CD14-positive monocyte (primary cell): ENCODE measurements at regions not wholly inside any gene's neighbourhood (a gene's known extent, or its start where the extent isn't known, plus 50 kb on each side); places are given as distances from the start of the nearest gene placed in this dataset.

Experiments
- DNase-seq, 3 donors: peaks; one replicate each; pipeline ENCODE4 v3.0.0-alpha.2; 2011 to 2022
- H2AFZ ChIP-seq: 2 replicates; pipeline ENCODE4 v1.6.0; 2012; ENCODE audit warnings: mild to moderate bottlenecking, low read depth, low read length, inconsistent platforms; ENCODE audit not compliant: insufficient read depth, poor library complexity, severe bottlenecking
- H3K27ac ChIP-seq, 2 donors: 1 replicate in 1 of 2; 2 replicates in 1 of 2; pipeline ENCODE4 v1.5.1; 2012 to 2013; ENCODE audit warnings: low read length in 2 of 2, control low read depth in 1 of 2, inconsistent platforms in 1 of 2, low read depth in 1 of 2, mild to moderate bottlenecking in 1 of 2
- H3K27me3 ChIP-seq, 2 donors: one replicate each; pipeline versions ENCODE4 v1.6.0 to v1.6.1; 2011 to 2013; ENCODE audit warnings: low read length in 2 of 2; ENCODE audit not compliant: control insufficient read depth in 2 of 2, insufficient read depth in 2 of 2
- H3K36me3 ChIP-seq, 2 donors: replicated peaks in 1 of 2; 1 replicate in 1 of 2; 2 replicates in 1 of 2; pipeline versions ENCODE4 v1.5.1 to v1.6.1; 2012 to 2013; ENCODE audit warnings: low read length in 2 of 2, control low read depth in 1 of 2, inconsistent platforms in 1 of 2, mild to moderate bottlenecking in 1 of 2; ENCODE audit not compliant: insufficient read depth in 2 of 2, control insufficient read depth in 1 of 2
- H3K4me1 ChIP-seq, 2 donors: 1 replicate in 1 of 2; 2 replicates in 1 of 2; pipeline versions ENCODE4 v1.5.1 to v1.6.1; 2012 to 2013; ENCODE audit warnings: low read length in 2 of 2, control low read depth in 1 of 2, inconsistent platforms in 1 of 2, mild to moderate bottlenecking in 1 of 2, moderate library complexity in 1 of 2; ENCODE audit not compliant: insufficient read depth in 2 of 2, control insufficient read depth in 1 of 2
- H3K4me2 ChIP-seq: replicated peaks from 2 replicates; pipeline ENCODE3; 2012; ENCODE audit warnings: low read length, moderate library complexity, mild to moderate bottlenecking; ENCODE audit not compliant: poor library complexity, severe bottlenecking; ENCODE audit errors: extremely low read depth
- H3K4me3 ChIP-seq, 3 experiments: fragments of 200-600 bp in 1 of 3; sonication (generic) in 1 of 3; replicated peaks in 1 of 3; 1 replicate in 2 of 3; 2 replicates in 1 of 3; pipeline ENCODE4 v1.5.1; 2011 to 2013; ENCODE audit warnings: low read length in 3 of 3, mild to moderate bottlenecking in 3 of 3, control low read depth in 2 of 3, low read depth in 2 of 3, inconsistent platforms in 1 of 3, moderate library complexity in 1 of 3
- H3K79me2 ChIP-seq: 2 replicates; pipeline ENCODE4 v1.6.0; 2012; ENCODE audit warnings: mild to moderate bottlenecking, control low read depth, inconsistent platforms, low read length, moderate library complexity; ENCODE audit not compliant: insufficient read depth
- H3K9ac ChIP-seq: 2 replicates; pipeline ENCODE4 v1.6.0; 2017; ENCODE audit warnings: low read length, mild to moderate bottlenecking; ENCODE audit not compliant: insufficient read depth, poor library complexity, severe bottlenecking
- H3K9me3 ChIP-seq, 2 donors: replicated peaks in 1 of 2; 1 replicate in 1 of 2; 2 replicates in 1 of 2; pipeline versions ENCODE4 v1.5.1 to v1.6.1; 2012 to 2013; ENCODE audit warnings: low read length in 2 of 2, control low read depth in 1 of 2; ENCODE audit not compliant: control insufficient read depth in 1 of 2, insufficient read depth in 1 of 2
- H4K20me1 ChIP-seq: 2 replicates; pipeline ENCODE4 v1.6.0; 2012; ENCODE audit warnings: mild to moderate bottlenecking, low read length, control low read depth, moderate library complexity; ENCODE audit not compliant: insufficient read depth
- H3K27ac Mint-ChIP-seq, 7 donors: one replicate each; pipeline ENCODE4 v1.8.0; 2020; ENCODE audit warnings: mild to moderate bottlenecking in 7 of 7, mixed read lengths in 7 of 7, moderate library complexity in 6 of 7, inconsistent platforms in 2 of 7
- H3K27me3 Mint-ChIP-seq, 3 donors: one replicate each; pipeline ENCODE4 v1.8.0; 2021 to 2022; ENCODE audit warnings: low read depth in 3 of 3, mild to moderate bottlenecking in 3 of 3, mixed read lengths in 3 of 3, moderate library complexity in 3 of 3, inconsistent platforms in 1 of 3
- H3K36me3 Mint-ChIP-seq, 2 donors: one replicate each; pipeline ENCODE4 v1.8.0; 2020; ENCODE audit warnings: mixed read lengths in 2 of 2, inconsistent platforms in 1 of 2, mild to moderate bottlenecking in 1 of 2
- H3K4me1 Mint-ChIP-seq: one replicate; pipeline ENCODE4 v1.8.0; 2020; ENCODE audit warnings: mild to moderate bottlenecking, mixed read lengths
- H3K4me3 Mint-ChIP-seq, 2 donors: one replicate each; pipeline ENCODE4 v1.8.0; 2020; ENCODE audit warnings: mild to moderate bottlenecking in 2 of 2, mixed read lengths in 2 of 2, moderate library complexity in 1 of 2
- H3K9me3 Mint-ChIP-seq, 7 donors: one replicate each; pipeline ENCODE4 v1.8.0; 2020 to 2022; ENCODE audit warnings: mixed read lengths in 7 of 7, mild to moderate bottlenecking in 6 of 7, moderate library complexity in 6 of 7, inconsistent platforms in 2 of 7
- WGBS: methylation state at CpG from one replicate; pipeline ENCODE4 v1.1.5; 2013; ENCODE audit warnings: missing lambda C conversion rate; ENCODE audit not compliant: insufficient coverage; 5-methylcytosine and 5-hydroxymethylcytosine counted together
- intact Hi-C, 2 donors: fragments of 100-400 bp; cut with micrococcal nuclease; formaldehyde crosslinking; loops; one replicate each; pipeline versions ENCODE4 v1.15.0 to v1.15.1; 2023
- TF ChIP-seq, protein P1 (sequence below): fragments of 200-600 bp; IDR thresholded peaks from one replicate; pipeline ENCODE4 v1.8.0; 2022; ENCODE audit warnings: antibody characterized with exemption, mild to moderate bottlenecking

GRCh38 chr13:86892330-86892729 lies 778.8 kb upstream of the SLITRK5 start:
- intact Hi-C loops, result no loop called here
- no peak for DNase-seq
- Mint-ChIP-seq H3K27me3 (no peaks in the 10 kb centered on the region), H3K27ac (no peak overlapping the region), H3K9me3 (peaks cover 0 to 16% (median 9%) of the 10 kb centered on the region in 7 donors), H3K4me1 (no peaks in the 10 kb centered on the region), H3K4me3 (no peak overlapping the region), H3K36me3 (no peaks in the 10 kb centered on the region)
- no peaks in the 10 kb centered on the region for H3K79me2 ChIP-seq
- no CpG with 5 or more reads among the region's 3 CpGs for WGBS
- H3K9ac ChIP-seq, result no peak overlapping the region
- no peak overlapping the region for H3K4me3 ChIP-seq
- no peaks in the 10 kb centered on the region for H3K27me3 ChIP-seq
- no peak overlapping the region for H2AFZ ChIP-seq
- TF ChIP-seq, protein P1, sequence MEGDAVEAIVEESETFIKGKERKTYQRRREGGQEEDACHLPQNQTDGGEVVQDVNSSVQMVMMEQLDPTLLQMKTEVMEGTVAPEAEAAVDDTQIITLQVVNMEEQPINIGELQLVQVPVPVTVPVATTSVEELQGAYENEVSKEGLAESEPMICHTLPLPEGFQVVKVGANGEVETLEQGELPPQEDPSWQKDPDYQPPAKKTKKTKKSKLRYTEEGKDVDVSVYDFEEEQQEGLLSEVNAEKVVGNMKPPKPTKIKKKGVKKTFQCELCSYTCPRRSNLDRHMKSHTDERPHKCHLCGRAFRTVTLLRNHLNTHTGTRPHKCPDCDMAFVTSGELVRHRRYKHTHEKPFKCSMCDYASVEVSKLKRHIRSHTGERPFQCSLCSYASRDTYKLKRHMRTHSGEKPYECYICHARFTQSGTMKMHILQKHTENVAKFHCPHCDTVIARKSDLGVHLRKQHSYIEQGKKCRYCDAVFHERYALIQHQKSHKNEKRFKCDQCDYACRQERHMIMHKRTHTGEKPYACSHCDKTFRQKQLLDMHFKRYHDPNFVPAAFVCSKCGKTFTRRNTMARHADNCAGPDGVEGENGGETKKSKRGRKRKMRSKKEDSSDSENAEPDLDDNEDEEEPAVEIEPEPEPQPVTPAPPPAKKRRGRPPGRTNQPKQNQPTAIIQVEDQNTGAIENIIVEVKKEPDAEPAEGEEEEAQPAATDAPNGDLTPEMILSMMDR, result no peak
- H3K4me2 ChIP-seq, result no peak overlapping the region
- H3K36me3 ChIP-seq, result no peaks in the 10 kb centered on the region
- no peaks in the 10 kb centered on the region for H3K4me1 ChIP-seq
- H3K9me3 ChIP-seq, result peaks cover 4 to 8% of the 10 kb centered on the region in 2 donors
- H3K27ac ChIP-seq, result no peak overlapping the region
- no peaks in the 10 kb centered on the region for H4K20me1 ChIP-seq

- no CpG with 5 or more reads among the region's 1 CpG for WGBS
- Histone ChIP-seq H3K36me3 (no peaks in the 10 kb centered on the region), H3K4me2 (no peak overlapping the region), H3K9me3 (no peaks in the 10 kb centered on the region), H3K27ac (no peak overlapping the region), H3K9ac (no peak overlapping the region), H4K20me1 (no peaks in the 10 kb centered on the region), H3K4me1 (no peaks in the 10 kb centered on the region), H3K4me3 (no peak overlapping the region), H3K27me3 (no peaks in the 10 kb centered on the region), H3K79me2 (no peaks in the 10 kb centered on the region), H2AFZ (no peak overlapping the region)
- DNase-seq, result no peak
- Mint-ChIP-seq H3K4me3 (no peak overlapping the region), H3K27ac (no peak overlapping the region), H3K4me1 (no peaks in the 10 kb centered on the region), H3K9me3 (peaks cover 0 to 9% (median 6%) of the 10 kb centered on the region in 7 donors), H3K36me3 (no peaks in the 10 kb centered on the region), H3K27me3 (peaks cover 0 to 1% (median 0%) of the 10 kb centered on the region in 3 donors)
- intact Hi-C loops, result no loop called here
- TF ChIP-seq, protein P1, result no peak
Measured at GRCh38 chr13:86900906-86901305, 770.3 kb upstream of the SLITRK5 start.
